Neural crest cell (in vitro differentiated cells): ENCODE measurements at regions not wholly inside any gene's neighbourhood (a gene's known extent, or its start where the extent isn't known, plus 50 kb on each side); places are given as distances from the start of the nearest gene placed in this dataset.

Experiments
- DNase-seq: peaks from one replicate; pipeline ENCODE4 v3.0.0; 2021; ENCODE audit warnings: low read depth, mixed read lengths, low spot score
- H3K27ac Mint-ChIP-seq: one replicate; pipeline ENCODE4 v1.8.0; 2021; ENCODE audit warnings: mild to moderate bottlenecking, mixed read lengths; ENCODE audit not compliant: unreplicated experiment
- H3K27me3 Mint-ChIP-seq: 2 replicates; pipeline ENCODE4 v1.8.0; 2021; ENCODE audit warnings: low read depth, mild to moderate bottlenecking, mixed read lengths
- H3K36me3 Mint-ChIP-seq: 2 replicates; pipeline ENCODE4 v1.8.0; 2021; ENCODE audit warnings: low read depth, mild to moderate bottlenecking, mixed read lengths
- H3K4me1 Mint-ChIP-seq: 2 replicates; pipeline ENCODE4 v1.8.0; 2021; ENCODE audit warnings: mixed read lengths
- H3K4me3 Mint-ChIP-seq: one replicate; pipeline ENCODE4 v1.8.0; 2021; ENCODE audit warnings: mild to moderate bottlenecking, mixed read lengths
- H3K9me3 Mint-ChIP-seq: 2 replicates; pipeline ENCODE4 v1.8.0; 2021; ENCODE audit warnings: mixed read lengths
- TF ChIP-seq, protein P1 (sequence below): fragments of 200-600 bp; sonication (generic); conservative IDR thresholded peaks from 2 replicates; pipeline ENCODE4 v1.5.0; 2021; ENCODE audit warnings: antibody characterized with exemption, mild to moderate bottlenecking

DNA sequence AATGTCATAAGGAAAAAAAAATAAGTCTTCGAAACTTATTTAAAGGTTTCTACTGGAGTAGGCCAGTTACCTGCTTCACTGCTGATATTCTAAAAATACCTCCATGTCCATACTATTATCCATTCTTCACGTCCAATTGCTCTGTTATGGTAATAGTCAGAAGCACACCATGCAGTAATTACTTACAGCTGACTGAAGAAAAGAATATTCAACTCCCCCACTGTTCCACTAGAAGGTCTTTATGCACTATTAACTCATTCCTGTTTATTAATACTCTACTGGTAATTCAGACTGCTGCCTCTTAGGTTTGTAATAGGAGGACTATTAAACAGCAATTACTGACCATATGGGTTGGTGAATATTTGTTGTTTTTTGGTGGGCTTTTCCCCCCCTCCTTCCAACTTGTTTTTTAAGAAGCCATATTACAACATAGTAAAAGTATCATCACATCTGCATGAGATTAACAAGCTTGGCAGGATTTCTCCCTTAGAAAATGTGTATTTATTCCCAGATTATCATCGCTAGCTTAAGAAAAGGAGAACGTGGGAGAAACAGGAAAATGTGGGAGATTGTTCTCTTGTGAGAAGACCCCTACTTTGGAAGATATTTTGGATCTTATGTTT is 806.4 kb upstream of the FANCL start:
- H3K9me3 Mint-ChIP-seq = no peaks in the 10 kb centered on the region
- H3K27me3 Mint-ChIP-seq = no peaks in the 10 kb centered on the region
- TF ChIP-seq, protein P1, sequence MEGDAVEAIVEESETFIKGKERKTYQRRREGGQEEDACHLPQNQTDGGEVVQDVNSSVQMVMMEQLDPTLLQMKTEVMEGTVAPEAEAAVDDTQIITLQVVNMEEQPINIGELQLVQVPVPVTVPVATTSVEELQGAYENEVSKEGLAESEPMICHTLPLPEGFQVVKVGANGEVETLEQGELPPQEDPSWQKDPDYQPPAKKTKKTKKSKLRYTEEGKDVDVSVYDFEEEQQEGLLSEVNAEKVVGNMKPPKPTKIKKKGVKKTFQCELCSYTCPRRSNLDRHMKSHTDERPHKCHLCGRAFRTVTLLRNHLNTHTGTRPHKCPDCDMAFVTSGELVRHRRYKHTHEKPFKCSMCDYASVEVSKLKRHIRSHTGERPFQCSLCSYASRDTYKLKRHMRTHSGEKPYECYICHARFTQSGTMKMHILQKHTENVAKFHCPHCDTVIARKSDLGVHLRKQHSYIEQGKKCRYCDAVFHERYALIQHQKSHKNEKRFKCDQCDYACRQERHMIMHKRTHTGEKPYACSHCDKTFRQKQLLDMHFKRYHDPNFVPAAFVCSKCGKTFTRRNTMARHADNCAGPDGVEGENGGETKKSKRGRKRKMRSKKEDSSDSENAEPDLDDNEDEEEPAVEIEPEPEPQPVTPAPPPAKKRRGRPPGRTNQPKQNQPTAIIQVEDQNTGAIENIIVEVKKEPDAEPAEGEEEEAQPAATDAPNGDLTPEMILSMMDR = no peak
- H3K4me3 Mint-ChIP-seq = no peak overlapping the region
- no peaks in the 10 kb centered on the region for H3K36me3 Mint-ChIP-seq
- DNase-seq = no peak
- H3K27ac Mint-ChIP-seq = no peak overlapping the region
- H3K4me1 Mint-ChIP-seq = peaks cover 5% of the 10 kb centered on the region

DNA sequence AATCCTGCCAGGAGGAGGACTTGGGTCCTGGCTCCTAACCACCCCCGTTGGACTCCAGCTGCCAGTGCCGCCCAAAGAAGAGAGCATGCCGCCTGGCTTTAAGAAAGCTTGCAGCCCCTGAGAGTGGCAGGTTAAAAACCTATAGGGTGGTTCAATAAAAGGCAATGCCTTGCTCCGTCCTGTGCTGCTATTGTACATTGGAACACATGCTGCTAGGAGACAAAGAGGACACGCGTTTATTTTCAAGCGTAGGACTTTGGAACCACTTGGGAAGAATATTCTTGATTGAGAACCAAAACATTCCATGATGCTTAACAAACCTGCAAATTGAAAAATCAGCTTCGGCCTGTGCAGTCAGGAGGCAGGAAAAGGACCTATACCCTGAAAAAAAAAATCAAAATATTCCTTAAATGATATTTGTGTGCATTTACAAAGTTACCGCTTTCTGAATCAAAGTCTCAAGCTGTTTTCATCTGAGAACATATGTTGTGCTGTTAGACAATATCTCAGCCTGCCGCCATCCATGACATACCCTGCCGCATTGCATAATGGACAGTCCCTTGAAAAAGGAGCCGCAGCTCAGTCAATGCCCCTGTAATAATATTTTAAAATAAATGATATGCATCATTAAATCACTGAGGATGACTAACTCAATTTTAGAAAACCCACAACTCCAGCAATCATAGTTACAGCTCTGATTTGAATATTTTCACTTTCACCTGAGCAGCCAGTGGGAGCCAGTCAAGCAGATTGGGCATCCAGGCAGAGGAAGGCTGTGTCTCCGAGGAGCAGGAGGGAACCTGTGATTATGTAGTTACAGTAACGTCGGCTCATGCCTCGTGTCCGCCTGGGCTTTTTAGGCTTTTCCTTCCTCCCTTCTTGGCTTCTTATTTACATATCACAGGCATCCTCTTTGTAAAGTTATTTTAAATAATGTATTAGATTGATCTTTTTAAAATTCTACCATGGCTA is 805.6 kb upstream of the FANCL start:
- Mint-ChIP-seq H3K4me3 (no peak overlapping the region), H3K27me3 (no peaks in the 10 kb centered on the region), H3K9me3 (no peaks in the 10 kb centered on the region), H3K4me1 (peaks cover 5% of the 10 kb centered on the region), H3K36me3 (no peaks in the 10 kb centered on the region), H3K27ac (no peak overlapping the region)
- TF ChIP-seq, protein P1 = no peak
- DNase-seq = no peak

- Mint-ChIP-seq H3K27ac (no peak overlapping the region), H3K4me1 (peaks cover 5% of the 10 kb centered on the region), H3K27me3 (no peaks in the 10 kb centered on the region), H3K36me3 (no peaks in the 10 kb centered on the region), H3K9me3 (no peaks in the 10 kb centered on the region), H3K4me3 (no peak overlapping the region)
- TF ChIP-seq, protein P1 = no peak
- no peak for DNase-seq
Observed at GRCh38 chr2:59044736-59045135, 803.6 kb upstream of the FANCL start.

DNA sequence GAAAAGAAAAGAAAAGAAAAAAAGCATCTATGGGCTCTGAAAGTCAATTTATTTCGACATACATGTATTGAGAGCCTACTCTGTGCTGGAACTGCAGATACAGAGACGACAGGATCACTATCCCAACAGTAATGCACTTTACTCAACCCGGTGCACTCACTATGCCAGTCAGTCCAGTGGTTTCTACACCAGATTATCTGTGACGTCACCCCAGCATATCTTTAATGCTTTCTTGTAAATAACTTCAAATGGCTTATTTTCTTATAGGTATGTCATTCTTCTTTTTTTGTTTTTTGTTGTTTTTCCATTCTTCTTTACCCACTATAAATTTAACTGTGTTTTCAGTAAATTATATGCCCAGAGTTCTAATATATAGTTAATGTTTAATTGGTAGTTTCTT is 800.0 kb upstream of the FANCL start:
- Mint-ChIP-seq H3K9me3 (peaks cover 4% of the 10 kb centered on the region), H3K27ac (no peak overlapping the region), H3K27me3 (peaks cover 3% of the 10 kb centered on the region)

GRCh38 chr2:59034837-59035236 is 793.7 kb upstream of the FANCL start:
- Mint-ChIP-seq H3K4me1 (no peaks in the 10 kb centered on the region), H3K27ac (no peak overlapping the region), H3K36me3 (no peaks in the 10 kb centered on the region), H3K4me3 (no peak overlapping the region), H3K27me3 (peaks cover 3% of the 10 kb centered on the region), H3K9me3 (peaks cover 4% of the 10 kb centered on the region)
- DNase-seq = no peak
- TF ChIP-seq, protein P1 = no peak

More for the DNA sequence above, 800.0 kb upstream of the FANCL start:
- H3K36me3 Mint-ChIP-seq = no peaks in the 10 kb centered on the region
- no peaks in the 10 kb centered on the region for H3K4me1 Mint-ChIP-seq
- no peak for DNase-seq
- TF ChIP-seq, protein P1 = no peak
- no peak overlapping the region for H3K4me3 Mint-ChIP-seq
